Endodermal cell (in vitro differentiated cells): ENCODE measurements at regions not wholly inside any gene's neighbourhood (a gene's known extent, or its start where the extent isn't known, plus 50 kb on each side); places are given as distances from the start of the nearest gene placed in this dataset.

Source experiments
- DNase-seq: peaks from one replicate; pipeline ENCODE4 v3.0.0-alpha.2; 2017
- H3K27ac ChIP-seq: 2 replicates; pipeline ENCODE4 v1.5.1; 2013; ENCODE audit warnings: mild to moderate bottlenecking, low read depth, low read length, moderate library complexity
- H3K27me3 ChIP-seq: 2 replicates; pipeline ENCODE4 v1.6.1; 2013; ENCODE audit warnings: mild to moderate bottlenecking, low read length, moderate library complexity; ENCODE audit not compliant: insufficient read depth, control insufficient read depth, poor library complexity, severe bottlenecking
- H3K36me3 ChIP-seq: 2 replicates; pipeline ENCODE4 v1.7.0; 2013; ENCODE audit warnings: mild to moderate bottlenecking, low read length, moderate library complexity; ENCODE audit not compliant: control insufficient read depth, insufficient read depth
- H3K4me1 ChIP-seq: one replicate; pipeline ENCODE4 v1.7.0; 2013; ENCODE audit warnings: low read length; ENCODE audit not compliant: control insufficient read depth, insufficient read depth
- H3K4me3 ChIP-seq: 2 replicates; pipeline ENCODE4 v1.5.1; 2013; ENCODE audit warnings: mild to moderate bottlenecking, low read length, moderate library complexity
- H3K9ac ChIP-seq: 2 replicates; pipeline ENCODE4 v1.6.1; 2013; ENCODE audit warnings: mild to moderate bottlenecking, low read length, moderate library complexity; ENCODE audit not compliant: poor library complexity, severe bottlenecking; ENCODE audit errors: extremely low read depth
- H3K9me3 ChIP-seq: 2 replicates; pipeline ENCODE4 v1.6.1; 2013; ENCODE audit warnings: mild to moderate bottlenecking, low read length, moderate library complexity; ENCODE audit not compliant: control insufficient read depth
- H3K27ac Mint-ChIP-seq: 2 replicates; pipeline ENCODE4 v1.8.0; 2020; ENCODE audit warnings: mixed read lengths
- H3K27me3 Mint-ChIP-seq: 2 replicates; pipeline ENCODE4 v1.8.0; 2021; ENCODE audit warnings: mild to moderate bottlenecking, mixed read lengths; ENCODE audit not compliant: insufficient read depth
- H3K36me3 Mint-ChIP-seq: 2 replicates; pipeline ENCODE4 v1.8.0; 2020; ENCODE audit warnings: low read depth, mixed read lengths
- H3K4me1 Mint-ChIP-seq: 2 replicates; pipeline ENCODE4 v1.8.0; 2020; ENCODE audit warnings: mixed read lengths
- H3K4me3 Mint-ChIP-seq: 2 replicates; pipeline ENCODE4 v1.8.0; 2020; ENCODE audit warnings: mild to moderate bottlenecking, moderate library complexity, mixed read lengths
- H3K9me3 Mint-ChIP-seq: 2 replicates; pipeline ENCODE4 v1.8.0; 2020; ENCODE audit warnings: mild to moderate bottlenecking, mixed read lengths
- WGBS, 2 experiments: methylation state at CpG; one replicate each; pipeline versions ENCODE4 v1.1.5 to v1.1.7; 2013; ENCODE audit warnings: missing lambda C conversion rate in 2 of 2, mixed read lengths in 1 of 2; ENCODE audit not compliant: insufficient coverage in 1 of 2, insufficient read length in 1 of 2; 5-methylcytosine and 5-hydroxymethylcytosine counted together
- TF ChIP-seq, protein P1 (sequence below): fragments of 200-600 bp; sonication (generic); conservative IDR thresholded peaks from 2 replicates; pipeline ENCODE4 v1.5.0; 2021; ENCODE audit warnings: antibody characterized with exemption, mild to moderate bottlenecking

DNA sequence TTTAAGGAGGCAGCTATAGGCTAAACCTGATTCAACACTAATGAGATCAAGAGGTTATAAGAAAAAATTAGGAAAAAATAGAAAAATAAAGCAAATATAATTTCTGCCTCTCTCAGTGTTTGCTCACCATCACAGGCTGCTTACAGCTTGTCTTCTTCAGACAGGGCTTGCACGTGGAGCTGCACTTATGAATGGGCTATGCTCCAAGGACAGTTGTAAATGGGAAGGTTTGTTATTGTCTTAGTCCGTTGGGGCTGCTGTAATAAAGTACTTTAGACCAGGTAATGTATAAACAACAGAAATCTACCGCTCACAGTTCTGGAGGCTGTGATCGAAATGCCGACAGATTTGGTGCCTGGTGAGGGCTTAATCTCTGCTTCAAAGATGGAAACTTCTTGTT, 219.8 kb downstream of the NEBL start:
- TF ChIP-seq, protein P1, sequence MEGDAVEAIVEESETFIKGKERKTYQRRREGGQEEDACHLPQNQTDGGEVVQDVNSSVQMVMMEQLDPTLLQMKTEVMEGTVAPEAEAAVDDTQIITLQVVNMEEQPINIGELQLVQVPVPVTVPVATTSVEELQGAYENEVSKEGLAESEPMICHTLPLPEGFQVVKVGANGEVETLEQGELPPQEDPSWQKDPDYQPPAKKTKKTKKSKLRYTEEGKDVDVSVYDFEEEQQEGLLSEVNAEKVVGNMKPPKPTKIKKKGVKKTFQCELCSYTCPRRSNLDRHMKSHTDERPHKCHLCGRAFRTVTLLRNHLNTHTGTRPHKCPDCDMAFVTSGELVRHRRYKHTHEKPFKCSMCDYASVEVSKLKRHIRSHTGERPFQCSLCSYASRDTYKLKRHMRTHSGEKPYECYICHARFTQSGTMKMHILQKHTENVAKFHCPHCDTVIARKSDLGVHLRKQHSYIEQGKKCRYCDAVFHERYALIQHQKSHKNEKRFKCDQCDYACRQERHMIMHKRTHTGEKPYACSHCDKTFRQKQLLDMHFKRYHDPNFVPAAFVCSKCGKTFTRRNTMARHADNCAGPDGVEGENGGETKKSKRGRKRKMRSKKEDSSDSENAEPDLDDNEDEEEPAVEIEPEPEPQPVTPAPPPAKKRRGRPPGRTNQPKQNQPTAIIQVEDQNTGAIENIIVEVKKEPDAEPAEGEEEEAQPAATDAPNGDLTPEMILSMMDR = no peak
- WGBS, 2 experiments = 91 to 93% methylated on average over 5 of the region's 5 CpGs
- no peak overlapping the region for H3K4me3 Mint-ChIP-seq

DNA sequence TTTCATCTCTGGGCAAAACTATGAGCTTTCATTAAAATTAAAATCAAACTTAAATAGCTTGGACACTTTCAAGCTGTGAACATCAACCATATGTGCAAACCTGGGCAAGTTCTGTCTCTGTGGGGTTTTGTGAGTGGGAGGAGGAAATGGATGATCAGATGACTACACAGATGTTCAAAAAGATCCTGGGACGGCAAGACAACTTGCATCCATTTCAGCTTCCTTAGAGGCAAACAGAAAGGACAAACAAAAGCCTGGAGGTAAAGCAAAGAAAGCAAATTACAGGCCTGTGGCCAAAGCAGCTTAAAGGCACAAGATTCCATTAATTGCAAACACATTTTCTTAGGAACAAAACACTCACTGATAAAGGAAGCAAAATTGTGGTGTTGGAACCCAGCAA, 222.2 kb downstream of the NEBL start:
- Histone ChIP-seq H3K9me3 (no peaks in the 10 kb centered on the region), H3K9ac (no peak overlapping the region), H3K27me3 (no peaks in the 10 kb centered on the region), H3K36me3 (no peaks in the 10 kb centered on the region), H3K27ac (no peak overlapping the region), H3K4me1 (peaks cover 5% of the 10 kb centered on the region), H3K4me3 (no peak overlapping the region)
- peak overlapping the region; percentile 5 for H3K4me3 Mint-ChIP-seq
- DNase-seq = no peak
- peaks cover 2% of the 10 kb centered on the region for H3K36me3 Mint-ChIP-seq
- H3K27ac Mint-ChIP-seq = peak overlapping the region; percentile 67
- peaks cover 13% of the 10 kb centered on the region for H3K4me1 Mint-ChIP-seq
- H3K9me3 Mint-ChIP-seq = peaks cover 2% of the 10 kb centered on the region
- H3K27me3 Mint-ChIP-seq = no peaks in the 10 kb centered on the region
- TF ChIP-seq, protein P1 = no peak
- WGBS, 2 experiments = 58% methylated on average over 1 of the region's 1 CpG; no CpG with 5 or more reads in 1 of the 2 experiments

More for the DNA sequence above, 219.8 kb downstream of the NEBL start:
- Mint-ChIP-seq H3K9me3 (peaks cover 5% of the 10 kb centered on the region), H3K27me3 (no peaks in the 10 kb centered on the region), H3K27ac (no peak overlapping the region), H3K36me3 (peaks cover 2% of the 10 kb centered on the region), H3K4me1 (peaks cover 13% of the 10 kb centered on the region)
- Histone ChIP-seq H3K9me3 (no peaks in the 10 kb centered on the region), H3K27me3 (no peaks in the 10 kb centered on the region), H3K9ac (no peak overlapping the region), H3K4me3 (no peak overlapping the region), H3K27ac (no peak overlapping the region), H3K36me3 (no peaks in the 10 kb centered on the region), H3K4me1 (peaks cover 5% of the 10 kb centered on the region)
- no peak for DNase-seq

DNA sequence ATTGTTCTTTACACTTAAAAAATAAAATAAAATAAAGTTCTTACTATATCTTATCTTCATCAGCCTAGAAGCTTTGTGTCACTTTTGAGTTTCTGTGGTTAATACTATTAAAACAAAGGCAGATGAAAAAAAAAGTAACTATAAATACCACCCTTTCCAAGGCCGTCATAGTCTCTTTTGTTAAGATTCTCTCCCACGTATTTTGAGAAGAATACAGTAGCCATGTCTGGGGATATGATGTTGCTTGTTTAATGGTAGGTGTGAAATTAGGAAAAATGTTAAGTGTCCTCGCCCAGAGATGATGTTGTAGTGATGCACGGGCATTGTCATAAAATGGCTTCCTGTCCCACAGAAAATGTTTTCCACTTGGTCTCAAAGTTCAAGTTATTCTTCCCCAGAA, 223.9 kb downstream of the NEBL start:
- Histone ChIP-seq H3K9ac (no peak overlapping the region), H3K27ac (no peak overlapping the region), H3K9me3 (no peaks in the 10 kb centered on the region), H3K4me1 (peaks cover 5% of the 10 kb centered on the region), H3K4me3 (no peak overlapping the region), H3K36me3 (no peaks in the 10 kb centered on the region), H3K27me3 (no peaks in the 10 kb centered on the region)
- H3K4me3 Mint-ChIP-seq = no peak overlapping the region
- peaks cover 13% of the 10 kb centered on the region for H3K4me1 Mint-ChIP-seq
- no peaks in the 10 kb centered on the region for H3K36me3 Mint-ChIP-seq
- H3K27ac Mint-ChIP-seq = no peak overlapping the region
- 97 to 100% methylated on average over 2 to 4 of the region's 4 CpGs for WGBS, 2 experiments
- TF ChIP-seq, protein P1 = no peak
- no peaks in the 10 kb centered on the region for H3K27me3 Mint-ChIP-seq
- DNase-seq = no peak
- H3K9me3 Mint-ChIP-seq = no peaks in the 10 kb centered on the region
